Loucy (cell line): ENCODE measurements at regions not wholly inside any gene's neighbourhood (a gene's known extent, or its start where the extent isn't known, plus 50 kb on each side); places are given as distances from the start of the nearest gene placed in this dataset.

Experiments
- H2AFZ ChIP-seq: fragments of 200-600 bp; sonication (generic); 2 replicates; pipeline ENCODE4 v1.6.0; 2016; ENCODE audit warnings: antibody characterized with exemption, mild to moderate bottlenecking, low read length, moderate library complexity
- H3F3A ChIP-seq: fragments of 200-600 bp; 2 replicates; pipeline ENCODE4 v1.6.0; 2016; ENCODE audit warnings: antibody characterized with exemption, low read depth, mild to moderate bottlenecking
- H3K27me3 ChIP-seq: fragments of 200-600 bp; sonication (generic); 2 replicates; pipeline ENCODE4 v1.6.1; 2014; ENCODE audit warnings: low read length, mild to moderate bottlenecking; ENCODE audit not compliant: insufficient read depth, poor library complexity, severe bottlenecking
- H3K36me3 ChIP-seq: fragments of 200-600 bp; sonication (generic); 2 replicates; pipeline ENCODE4 v1.6.1; 2016; ENCODE audit warnings: low read length; ENCODE audit not compliant: insufficient read depth
- H3K4me1 ChIP-seq: fragments of 200-600 bp; sonication (generic); 2 replicates; pipeline ENCODE4 v1.5.1; 2014; ENCODE audit warnings: low read length, mild to moderate bottlenecking; ENCODE audit not compliant: insufficient read depth, poor library complexity, severe bottlenecking
- H3K4me2 ChIP-seq: fragments of 200-600 bp; sonication (generic); 2 replicates; pipeline ENCODE4 v1.6.0; 2014; ENCODE audit warnings: antibody characterized with exemption, low read length, low read depth, mild to moderate bottlenecking; ENCODE audit not compliant: poor library complexity, severe bottlenecking
- H3K4me3 ChIP-seq: fragments of 200-600 bp; sonication (generic); 2 replicates; pipeline ENCODE4 v1.5.1; 2014; ENCODE audit warnings: low read length, mild to moderate bottlenecking, mixed read lengths; ENCODE audit not compliant: poor library complexity, severe bottlenecking
- H3K79me2 ChIP-seq: fragments of 200-600 bp; sonication (generic); 2 replicates; pipeline ENCODE4 v1.6.1; 2014; ENCODE audit warnings: low read length; ENCODE audit not compliant: insufficient read depth
- H3K9ac ChIP-seq: fragments of 200-600 bp; sonication (generic); 2 replicates; pipeline ENCODE4 v1.6.0; 2014; ENCODE audit warnings: mild to moderate bottlenecking, low read depth, low read length, moderate library complexity; ENCODE audit not compliant: poor library complexity, severe bottlenecking
- H3K9me2 ChIP-seq: fragments of 200-600 bp; sonication (generic); replicated peaks from 2 replicates; pipeline ENCODE4 v1.6.1; 2016; ENCODE audit warnings: low read depth, low read length, mixed read lengths
- H3K9me3 ChIP-seq: fragments of 200-600 bp; sonication (generic); 2 replicates; pipeline ENCODE4 v1.6.1; 2014; ENCODE audit warnings: mild to moderate bottlenecking, antibody characterized with exemption, low read length, low read depth; ENCODE audit not compliant: insufficient read depth
- H4K20me1 ChIP-seq: fragments of 200-600 bp; sonication (generic); 2 replicates; pipeline ENCODE4 v1.6.0; 2014; ENCODE audit warnings: antibody characterized with exemption, low read length, mild to moderate bottlenecking; ENCODE audit not compliant: insufficient read depth, poor library complexity, severe bottlenecking
- CTCF ChIP-seq: fragments of 200-600 bp; sonication (generic); conservative IDR thresholded peaks from 2 replicates; pipeline ENCODE4 v1.5.1; 2014; ENCODE audit warnings: mild to moderate bottlenecking, antibody characterized with exemption, low read length
- EZH2phosphoT487 ChIP-seq: fragments of 200-600 bp; IDR thresholded peaks from 2 replicates; pipeline ENCODE4 v1.6.1; 2018; ENCODE audit warnings: antibody characterized with exemption, mild to moderate bottlenecking, moderate library complexity, borderline replicate concordance

- no peak overlapping the region for H3K4me2 ChIP-seq
- H3K4me3 ChIP-seq, result no peak overlapping the region
- H3K4me1 ChIP-seq, result no peaks in the 10 kb centered on the region
- H3K9ac ChIP-seq, result no peak overlapping the region
- H3K36me3 ChIP-seq, result no peaks in the 10 kb centered on the region
- no peaks in the 10 kb centered on the region for H3F3A ChIP-seq
- TF ChIP-seq CTCF, result no peak
- no peak for TF ChIP-seq EZH2phosphoT487
- no peaks in the 10 kb centered on the region for H3K9me2 ChIP-seq
- H2AFZ ChIP-seq, result no peak overlapping the region
- H4K20me1 ChIP-seq, result no peaks in the 10 kb centered on the region
- no peaks in the 10 kb centered on the region for H3K79me2 ChIP-seq
- no peaks in the 10 kb centered on the region for H3K9me3 ChIP-seq
- H3K27me3 ChIP-seq, result no peaks in the 10 kb centered on the region
These were observed 555.4 kb downstream of the SH2D4B start for GRCh38 chr10:81093056-81093455.

GRCh38 chr10:81095238-81095637 is 557.5 kb downstream of the SH2D4B start:
- no peak overlapping the region for H3K9ac ChIP-seq

GRCh38 chr10:81096558-81096957 is 558.9 kb downstream of the SH2D4B start:
- no peak overlapping the region for H3K4me2 ChIP-seq

More at GRCh38 chr10:81095238-81095637, 557.5 kb downstream of the SH2D4B start:
- no peaks in the 10 kb centered on the region for H3K27me3 ChIP-seq
- no peaks in the 10 kb centered on the region for H3K9me2 ChIP-seq
- H3F3A ChIP-seq, result no peaks in the 10 kb centered on the region
- no peak overlapping the region for H2AFZ ChIP-seq
- no peaks in the 10 kb centered on the region for H4K20me1 ChIP-seq
- no peaks in the 10 kb centered on the region for H3K36me3 ChIP-seq
- no peak overlapping the region for H3K4me2 ChIP-seq
- no peaks in the 10 kb centered on the region for H3K79me2 ChIP-seq
- no peaks in the 10 kb centered on the region for H3K4me1 ChIP-seq
- no peaks in the 10 kb centered on the region for H3K9me3 ChIP-seq
- H3K4me3 ChIP-seq, result no peak overlapping the region
- no peak for TF ChIP-seq EZH2phosphoT487
- no peak for TF ChIP-seq CTCF

More at GRCh38 chr10:81096558-81096957, 558.9 kb downstream of the SH2D4B start:
- Histone ChIP-seq H2AFZ (no peak overlapping the region), H3K9ac (no peak overlapping the region), H3K36me3 (no peaks in the 10 kb centered on the region), H3K9me3 (no peaks in the 10 kb centered on the region), H3K4me3 (no peak overlapping the region), H3K79me2 (no peaks in the 10 kb centered on the region), H3K9me2 (no peaks in the 10 kb centered on the region), H3F3A (no peaks in the 10 kb centered on the region), H4K20me1 (no peaks in the 10 kb centered on the region), H3K4me1 (no peaks in the 10 kb centered on the region), H3K27me3 (no peaks in the 10 kb centered on the region)
- TF ChIP-seq EZH2phosphoT487 (no peak), CTCF (no peak)
